ENCODE measurements at regions not wholly inside any gene's neighbourhood (a gene's known extent, or its start where the extent isn't known, plus 50 kb on each side); places are given as distances from the start of the nearest gene placed in this dataset.
A peak's percentile ranks its signal among the peaks of the same experiment; 100 is the strongest.

- TF ChIP-seq REST (IDR thresholded peaks at IDR 0.05; ENCODE audit: unreplicated experiment): no peak
- TF ChIP-seq STAT1 (IDR thresholded peaks at IDR 0.05; ENCODE audit: unreplicated experiment): no peak
- TF ChIP-seq CTCF (conservative IDR thresholded peaks at IDR 0.05; ENCODE audit: low read depth in 2 of 2): no peak
- no peak for TF ChIP-seq CREB1 (CRISPR knock-in tag; IDR thresholded peaks at IDR 0.05; ENCODE audit: low read depth)
Measured at GRCh38 chr10:117675514-117676055, 133.0 kb downstream of the EMX2 start (continued).

- H3K27me3 Mint-ChIP-seq (ENCODE audit: insufficient read depth, low read depth, poor library complexity): peaks cover 2% of the 10 kb centered on the region
- H3K4me3 ChIP-seq: no peak overlapping the region
- TF ChIP-seq ETS1 (IDR thresholded peaks at IDR 0.05) (no peak), ZNF331 (CRISPR knock-in tag; IDR thresholded peaks at IDR 0.05; ENCODE audit: low read depth) (no peak), CTCF (conservative IDR thresholded peaks at IDR 0.05; ENCODE audit: low read depth in 2 of 2) (peak in 1 of 2 experiments; percentile 31; a peak in 2 of 4 replicates)
- H3F3A ChIP-seq (replicated peaks; ENCODE audit: low read depth): no peaks in the 10 kb centered on the region
- no peak overlapping the region for H3K27ac ChIP-seq (ENCODE audit: low read depth)
- no peaks in the 10 kb centered on the region for H3K4me1 ChIP-seq (ENCODE audit: insufficient read depth)
- peak overlapping the region; percentile 69; the same call in 1 of the 2 replicates for H2AFZ ChIP-seq
- H3K4me3 Mint-ChIP-seq: no peak overlapping the region
- H3K79me2 ChIP-seq (replicated peaks; ENCODE audit: insufficient read depth): no peaks in the 10 kb centered on the region
- H4K20me1 ChIP-seq (replicated peaks; ENCODE audit: insufficient read depth): no peaks in the 10 kb centered on the region; the same call in 1 of the 2 replicates
- H3K4me2 ChIP-seq: no peak overlapping the region
- no peaks in the 10 kb centered on the region for H3K9me2 ChIP-seq (ENCODE audit: insufficient read depth)
- no peaks in the 10 kb centered on the region for H3K36me3 Mint-ChIP-seq (ENCODE audit: low read depth)
- ATAC-seq (peak; percentile 83), DNase-seq (ENCODE audit: low spot score) (peak; percentile 35)
- H3K36me3 ChIP-seq (ENCODE audit: insufficient read depth): no peaks in the 10 kb centered on the region
- no peaks in the 10 kb centered on the region for H3K27me3 ChIP-seq (ENCODE audit: insufficient read depth)
- H3K27ac Mint-ChIP-seq: no peak overlapping the region
- H3K4me1 Mint-ChIP-seq: peaks cover 10% of the 10 kb centered on the region; the same call in 2 of the 3 replicates
- no peaks in the 10 kb centered on the region for H3K9me3 Mint-ChIP-seq
Measured at GRCh38 chr10:117677239-117677638, 134.7 kb downstream of the EMX2 start.

Data from GM23338 (cell line).